Colonic mucosa (tissue), 4 donors: ENCODE measurements at regions not wholly inside any gene's neighbourhood (a gene's known extent, or its start where the extent isn't known, plus 50 kb on each side); places are given as distances from the start of the nearest gene placed in this dataset.

Source experiments
- DNase-seq: peaks from one replicate; pipeline ENCODE4 v3.0.0-alpha.2; 2020
- H3K27ac ChIP-seq: fragments of 200-600 bp; one replicate; pipeline ENCODE4 v1.8.0; 2021
- H3K27me3 ChIP-seq: fragments of 200-600 bp; one replicate; pipeline ENCODE4 v1.8.0; 2021
- H3K36me3 ChIP-seq: fragments of 200-600 bp; one replicate; pipeline ENCODE4 v1.8.0; 2021
- H3K4me1 ChIP-seq: fragments of 200-600 bp; one replicate; pipeline ENCODE4 v1.8.0; 2021; ENCODE audit warnings: mild to moderate bottlenecking
- H3K4me3 ChIP-seq: fragments of 200-600 bp; one replicate; pipeline ENCODE4 v1.8.0; 2021
- H3K9ac ChIP-seq, 2 donors: one replicate each; pipeline ENCODE4 v1.7.0; 2013; ENCODE audit warnings: control low read depth in 2 of 2, low read depth in 2 of 2, low read length in 2 of 2
- H3K9me3 ChIP-seq: fragments of 200-600 bp; one replicate; pipeline ENCODE4 v1.8.0; 2021
- CTCF ChIP-seq: fragments of 200-600 bp; IDR thresholded peaks from one replicate; pipeline ENCODE4 v1.8.0; 2022; ENCODE audit warnings: antibody characterized with exemption, mild to moderate bottlenecking
- intact Hi-C: fragments of 100-400 bp; cut with DNase I; formaldehyde crosslinking; loops from one replicate; pipeline ENCODE4 v1.14.1; 2022
- donor health status: healthy.
- donor health status: DM: no; HTN: no; CAD: no.
- donor health status: DM: no; HTN: no; CAD: no.

GRCh38 chr10:59096631-59097030 is 79.8 kb upstream of the PHYHIPL start:
- no peaks in the 10 kb centered on the region for H3K9me3 ChIP-seq
- no peak overlapping the region for H3K4me3 ChIP-seq
- intact Hi-C loops, result no loop called here
- H3K27ac ChIP-seq, result no peak overlapping the region
- no peaks in the 10 kb centered on the region for H3K36me3 ChIP-seq
- TF ChIP-seq CTCF, result no peak
- H3K9ac ChIP-seq, result no peak overlapping the region
- H3K27me3 ChIP-seq, result no peaks in the 10 kb centered on the region
- H3K4me1 ChIP-seq, result no peaks in the 10 kb centered on the region
- no peak for DNase-seq

GRCh38 chr10:59098387-59098786 is 78.1 kb upstream of the PHYHIPL start:
- Histone ChIP-seq H3K27ac (peak overlapping the region; percentile 35), H3K27me3 (no peaks in the 10 kb centered on the region), H3K4me1 (no peaks in the 10 kb centered on the region), H3K4me3 (no peak overlapping the region), H3K36me3 (no peaks in the 10 kb centered on the region), H3K9ac (no peak overlapping the region), H3K9me3 (no peaks in the 10 kb centered on the region)
- DNase-seq, result peak; percentile 24
- TF ChIP-seq CTCF, result no peak
- intact Hi-C loops, result no loop called here

- H3K9me3 ChIP-seq, result no peaks in the 10 kb centered on the region
- H3K4me1 ChIP-seq, result no peaks in the 10 kb centered on the region
- TF ChIP-seq CTCF, result no peak
- no peak overlapping the region for H3K4me3 ChIP-seq
- no peaks in the 10 kb centered on the region for H3K36me3 ChIP-seq
- no peak for DNase-seq
- no peak overlapping the region for H3K9ac ChIP-seq
- intact Hi-C loops, result no loop called here
- peak overlapping the region; percentile 35 for H3K27ac ChIP-seq
- H3K27me3 ChIP-seq, result no peaks in the 10 kb centered on the region
Measured at GRCh38 chr10:59098831-59099452, 77.5 kb upstream of the PHYHIPL start.

- Histone ChIP-seq H3K9ac (no peak overlapping the region), H3K9me3 (no peaks in the 10 kb centered on the region), H3K4me1 (no peaks in the 10 kb centered on the region), H3K27ac (peak overlapping the region; percentile 35), H3K4me3 (no peak overlapping the region), H3K27me3 (no peaks in the 10 kb centered on the region), H3K36me3 (no peaks in the 10 kb centered on the region)
- intact Hi-C loops, result no loop called here
- no peak for TF ChIP-seq CTCF
- DNase-seq, result no peak
Measured at GRCh38 chr10:59099481-59099880, 77.0 kb upstream of the PHYHIPL start.

DNA sequence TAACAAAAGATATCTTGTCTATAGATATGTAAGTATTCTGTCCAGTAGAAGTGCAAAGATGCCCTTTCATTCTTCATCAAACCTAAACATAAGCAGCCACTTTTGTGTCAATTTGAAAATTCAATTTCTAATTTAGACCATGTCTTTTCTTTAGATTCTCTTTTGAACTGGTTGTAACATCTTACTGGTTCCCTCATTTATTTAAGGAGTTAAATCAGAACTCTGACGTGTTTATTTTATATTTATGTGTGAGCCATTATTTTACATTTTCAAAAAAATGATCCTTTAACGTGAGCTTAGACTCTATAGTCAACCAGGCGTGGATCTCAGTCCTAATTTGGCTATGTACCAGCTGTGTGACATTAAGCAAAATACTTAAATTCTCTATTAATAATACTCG is 74.0 kb upstream of the PHYHIPL start:
- no peak overlapping the region for H3K27ac ChIP-seq
- H3K27me3 ChIP-seq, result no peaks in the 10 kb centered on the region
- no peaks in the 10 kb centered on the region for H3K9me3 ChIP-seq
- no peak for DNase-seq
- no peaks in the 10 kb centered on the region for H3K4me1 ChIP-seq
- no peak overlapping the region for H3K4me3 ChIP-seq
- no peaks in the 10 kb centered on the region for H3K36me3 ChIP-seq
- TF ChIP-seq CTCF, result no peak
- intact Hi-C loops, result no loop called here
- H3K9ac ChIP-seq, result no peak overlapping the region
